DND-41 (cell line): ENCODE measurements at regions not wholly inside any gene's neighbourhood (a gene's known extent, or its start where the extent isn't known, plus 50 kb on each side); places are given as distances from the start of the nearest gene placed in this dataset.

Source experiments
- ATAC-seq: fragments of 200-7000 bp; cut with Tn5 transposase; 3 replicates; pipeline ENCODE4 v1.9.1; 2021; ENCODE audit warnings: low read depth; ENCODE audit not compliant: insufficient read depth
- DNase-seq: peaks from one replicate; pipeline ENCODE4 v3.0.0-alpha.2; 2020
- H2AFZ ChIP-seq: 2 replicates; pipeline ENCODE4 v1.6.0; 2012; ENCODE audit warnings: low read depth, low read length
- H3K27ac ChIP-seq: 2 replicates; pipeline ENCODE4 v1.5.1; 2012; ENCODE audit warnings: low read length, inconsistent platforms
- H3K27me3 ChIP-seq: fragments of 200-600 bp; sonication (generic); 2 replicates; pipeline ENCODE4 v1.6.0; 2012; ENCODE audit warnings: low read length, mild to moderate bottlenecking, inconsistent platforms; ENCODE audit not compliant: insufficient read depth, poor library complexity
- H3K36me3 ChIP-seq: 2 replicates; pipeline ENCODE4 v1.5.1; 2012; ENCODE audit warnings: low read length, inconsistent platforms; ENCODE audit not compliant: insufficient read depth
- H3K4me1 ChIP-seq: 2 replicates; pipeline ENCODE4 v1.5.1; 2012; ENCODE audit warnings: mild to moderate bottlenecking, low read length; ENCODE audit not compliant: insufficient read depth
- H3K4me2 ChIP-seq: 2 replicates; pipeline ENCODE4 v1.6.0; 2012; ENCODE audit warnings: mild to moderate bottlenecking, moderate library complexity, low read length, inconsistent platforms; ENCODE audit not compliant: insufficient read depth
- H3K4me3 ChIP-seq, 2 experiments: fragments of 200-600 bp in 1 of 2; shearing (Covaris generic) in 1 of 2; 2 replicates each; pipeline ENCODE4 v1.5.1; 2012 to 2016; ENCODE audit warnings: inconsistent platforms in 2 of 2, low read length in 2 of 2, mild to moderate bottlenecking in 2 of 2, low read depth in 1 of 2, moderate library complexity in 1 of 2
- H3K79me2 ChIP-seq: 2 replicates; pipeline ENCODE4 v1.6.0; 2012; ENCODE audit warnings: low read length, inconsistent platforms; ENCODE audit not compliant: insufficient read depth
- H3K9ac ChIP-seq: 2 replicates; pipeline ENCODE4 v1.6.0; 2012; ENCODE audit warnings: low read depth, mild to moderate bottlenecking, inconsistent platforms, low read length, moderate library complexity
- H3K9me3 ChIP-seq: 2 replicates; pipeline ENCODE4 v1.5.1; 2012; ENCODE audit warnings: low read length, moderate library complexity, mild to moderate bottlenecking, inconsistent platforms; ENCODE audit not compliant: insufficient read depth, severe bottlenecking
- H4K20me1 ChIP-seq: 2 replicates; pipeline ENCODE4 v1.6.0; 2012; ENCODE audit warnings: low read length; ENCODE audit not compliant: insufficient read depth
- CTCF ChIP-seq: IDR thresholded peaks from 2 replicates; pipeline ENCODE4 v1.5.1; 2012; ENCODE audit warnings: borderline replicate concordance, low read length, moderate library complexity, mild to moderate bottlenecking; ENCODE audit not compliant: poor library complexity, severe bottlenecking; ENCODE audit errors: extremely low read depth
- EZH2 ChIP-seq: IDR thresholded peaks from 3 replicates; pipeline ENCODE4 v1.6.1; 2012; ENCODE audit warnings: borderline replicate concordance, low read depth, mild to moderate bottlenecking, moderate library complexity, low read length, inconsistent platforms; ENCODE audit not compliant: severe bottlenecking

- H4K20me1 ChIP-seq = no peaks in the 10 kb centered on the region
- no peaks in the 10 kb centered on the region for H3K36me3 ChIP-seq
- no peak overlapping the region for H2AFZ ChIP-seq
- no peaks in the 10 kb centered on the region for H3K9me3 ChIP-seq
- no peak overlapping the region for H3K4me3 ChIP-seq
- H3K4me1 ChIP-seq = no peaks in the 10 kb centered on the region
- DNase-seq (no peak), ATAC-seq (no peak)
- H3K4me2 ChIP-seq = no peak overlapping the region
- H3K27ac ChIP-seq = no peak overlapping the region
- no peak for TF ChIP-seq CTCF
- TF ChIP-seq EZH2 = no peak
- no peaks in the 10 kb centered on the region for H3K79me2 ChIP-seq
- H3K9ac ChIP-seq = no peak overlapping the region
- no peaks in the 10 kb centered on the region for H3K27me3 ChIP-seq
Observed at GRCh38 chr11:110883256-110883655, 171.0 kb upstream of the ARHGAP20 start.

- no peak overlapping the region for H3K4me3 ChIP-seq
- no peak overlapping the region for H3K4me2 ChIP-seq
- no peaks in the 10 kb centered on the region for H3K79me2 ChIP-seq
- H4K20me1 ChIP-seq = no peaks in the 10 kb centered on the region
- ATAC-seq (no peak), DNase-seq (no peak)
- no peaks in the 10 kb centered on the region for H3K9me3 ChIP-seq
- TF ChIP-seq EZH2 = no peak
- TF ChIP-seq CTCF = no peak
- no peak overlapping the region for H3K9ac ChIP-seq
- H3K4me1 ChIP-seq = no peaks in the 10 kb centered on the region
- no peaks in the 10 kb centered on the region for H3K27me3 ChIP-seq
- H3K36me3 ChIP-seq = no peaks in the 10 kb centered on the region
- no peak overlapping the region for H2AFZ ChIP-seq
- no peak overlapping the region for H3K27ac ChIP-seq
Observed at GRCh38 chr11:110878513-110878912, 166.3 kb upstream of the ARHGAP20 start.

GRCh38 chr11:110874437-110875030 lies 162.3 kb upstream of the ARHGAP20 start:
- DNase-seq = no peak
- no peaks in the 10 kb centered on the region for H3K9me3 ChIP-seq
- no peak overlapping the region for H3K27ac ChIP-seq
- no peaks in the 10 kb centered on the region for H3K4me1 ChIP-seq
- no peak overlapping the region for H3K4me2 ChIP-seq
- no peak overlapping the region for H3K9ac ChIP-seq
- ATAC-seq = no peak
- no peaks in the 10 kb centered on the region for H3K79me2 ChIP-seq
- TF ChIP-seq EZH2 (no peak), CTCF (no peak)
- no peaks in the 10 kb centered on the region for H3K27me3 ChIP-seq
- H2AFZ ChIP-seq = no peak overlapping the region
- H3K4me3 ChIP-seq = no peak overlapping the region
- H4K20me1 ChIP-seq = no peaks in the 10 kb centered on the region
- no peaks in the 10 kb centered on the region for H3K36me3 ChIP-seq

- H3K4me2 ChIP-seq = no peak overlapping the region
- H3K4me3 ChIP-seq = no peak overlapping the region
- TF ChIP-seq CTCF = no peak
- TF ChIP-seq EZH2 = no peak
- no peaks in the 10 kb centered on the region for H3K4me1 ChIP-seq
- no peaks in the 10 kb centered on the region for H3K9me3 ChIP-seq
- H2AFZ ChIP-seq = no peak overlapping the region
- H3K79me2 ChIP-seq = no peaks in the 10 kb centered on the region
- H3K27me3 ChIP-seq = no peaks in the 10 kb centered on the region
- no peaks in the 10 kb centered on the region for H3K36me3 ChIP-seq
- H4K20me1 ChIP-seq = no peaks in the 10 kb centered on the region
- ATAC-seq = no peak
- H3K27ac ChIP-seq = no peak overlapping the region
- DNase-seq = no peak
- no peak overlapping the region for H3K9ac ChIP-seq
Observed at GRCh38 chr11:110873975-110874374, 161.7 kb upstream of the ARHGAP20 start.
